ENCODE measurements at regions not wholly inside any gene's neighbourhood (a gene's known extent, or its start where the extent isn't known, plus 50 kb on each side); places are given as distances from the start of the nearest gene placed in this dataset.

- DNase-seq (ENCODE audit: low read depth), result no peak
- TF ChIP-seq CTCF (IDR thresholded peaks at IDR 0.05; ENCODE audit: low read length, missing control alignments), result no peak
- H3K4me3 ChIP-seq (replicated peaks; ENCODE audit: low read depth, low read length), result no peak overlapping the region
Observed at GRCh38 chr1:188359315-188359714, 1530.6 kb downstream of the PLA2G4A start.

DNA sequence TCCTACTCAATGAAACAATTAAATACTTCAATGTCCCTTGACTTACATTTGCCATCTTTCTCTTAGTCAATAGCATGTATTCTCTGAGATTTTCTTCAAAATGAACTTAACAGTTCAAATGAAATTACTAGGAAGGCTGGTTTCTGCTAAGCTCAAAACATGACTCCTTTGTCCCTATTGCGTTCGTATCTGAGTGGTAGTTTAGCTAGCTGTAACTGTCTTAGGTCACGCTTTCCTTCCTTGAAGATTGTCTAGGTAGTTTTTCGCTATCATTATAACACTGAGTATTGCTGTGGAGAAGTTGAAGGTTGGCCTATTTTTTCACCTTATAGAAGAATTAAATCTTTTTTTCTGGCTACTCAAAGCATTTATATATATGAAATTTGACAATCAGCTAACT is 1535.2 kb downstream of the PLA2G4A start:
- TF ChIP-seq CTCF (IDR thresholded peaks at IDR 0.05; ENCODE audit: low read length, missing control alignments), result no peak

GRCh38 chr1:188364927-188365449 is 1536.2 kb downstream of the PLA2G4A start:
- no peak for TF ChIP-seq CTCF (IDR thresholded peaks at IDR 0.05; ENCODE audit: low read length, missing control alignments)
- no peak overlapping the region for H3K4me3 ChIP-seq (replicated peaks; ENCODE audit: low read depth, low read length)
- DNase-seq (ENCODE audit: low read depth), result no peak

More for the DNA sequence above, 1535.2 kb downstream of the PLA2G4A start:
- H3K4me3 ChIP-seq (replicated peaks; ENCODE audit: low read depth, low read length), result no peak overlapping the region
- no peak for DNase-seq (ENCODE audit: low read depth)

DNA sequence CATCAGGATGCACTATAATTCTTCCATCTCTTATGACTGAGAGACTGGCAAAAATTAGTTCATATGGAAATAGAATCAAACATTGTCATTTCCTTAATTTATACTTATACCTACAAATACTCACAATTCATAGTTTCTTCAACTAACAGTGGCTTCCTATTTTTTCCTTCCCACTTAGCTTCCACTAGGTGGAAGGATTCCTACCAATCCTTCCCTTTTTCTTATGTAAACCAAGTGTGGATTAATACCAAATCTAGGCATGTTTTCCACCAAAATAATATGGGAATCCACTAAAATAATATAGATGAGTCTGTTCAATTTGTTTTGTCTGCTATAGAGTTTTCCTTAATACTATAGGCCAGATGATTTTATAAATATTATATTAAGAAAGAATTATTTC is 1537.1 kb downstream of the PLA2G4A start:
- H3K4me3 ChIP-seq (replicated peaks; ENCODE audit: low read depth, low read length), result no peak overlapping the region
- TF ChIP-seq CTCF (IDR thresholded peaks at IDR 0.05; ENCODE audit: low read length, missing control alignments), result no peak
- no peak for DNase-seq (ENCODE audit: low read depth)

GRCh38 chr1:188367661-188368060 is 1538.9 kb downstream of the PLA2G4A start:
- H3K4me3 ChIP-seq (replicated peaks; ENCODE audit: low read depth, low read length), result no peak overlapping the region
- DNase-seq (ENCODE audit: low read depth), result no peak
- TF ChIP-seq CTCF (IDR thresholded peaks at IDR 0.05; ENCODE audit: low read length, missing control alignments), result no peak

GRCh38 chr1:188371295-188371806 is 1542.6 kb downstream of the PLA2G4A start:
- no peak for DNase-seq (ENCODE audit: low read depth)
- TF ChIP-seq CTCF (IDR thresholded peaks at IDR 0.05; ENCODE audit: low read length, missing control alignments), result no peak
- H3K4me3 ChIP-seq (replicated peaks; ENCODE audit: low read depth, low read length), result no peak overlapping the region

DNA sequence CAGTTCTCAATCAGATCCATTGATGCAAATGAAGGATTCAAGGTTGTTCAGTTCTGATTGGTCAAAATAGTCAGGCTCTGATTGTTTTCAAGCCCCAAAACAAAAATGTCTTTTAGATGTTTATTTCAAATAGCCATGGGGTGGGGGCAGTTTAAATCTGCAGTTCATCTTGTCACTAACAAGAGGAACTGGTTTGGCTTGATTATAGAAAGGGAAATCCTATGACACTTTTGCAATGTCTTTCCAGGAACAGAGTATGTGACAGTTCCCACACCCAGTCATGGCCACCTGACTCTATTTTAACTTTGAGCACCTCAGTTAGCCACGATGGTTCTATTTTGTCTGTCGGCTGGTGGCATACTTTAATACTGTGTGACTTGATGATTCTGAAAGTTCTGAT is 1544.1 kb downstream of the PLA2G4A start:
- H3K4me3 ChIP-seq (replicated peaks; ENCODE audit: low read depth, low read length), result no peak overlapping the region
- TF ChIP-seq CTCF (IDR thresholded peaks at IDR 0.05; ENCODE audit: low read length, missing control alignments), result no peak
- DNase-seq (ENCODE audit: low read depth), result no peak
